HTR-8/SVneo (cell line): ENCODE measurements at regions not wholly inside any gene's neighbourhood (a gene's known extent, or its start where the extent isn't known, plus 50 kb on each side); places are given as distances from the start of the nearest gene placed in this dataset.

ENCODE experiments used
- DNase-seq: peaks from one replicate; pipeline ENCODE4 v3.0.0; 2011; ENCODE audit warnings: low spot score, mixed read lengths; ENCODE audit not compliant: insufficient read length
- FAIRE-seq: peaks from 2 replicates; lab custom pipeline; 2011; peaks lifted over from hg19 to GRCh38; lab: Jason Lieb, UNC

GRCh38 chr2:128519517-128520215 is 201.0 kb upstream of the HS6ST1 start:
- FAIRE-seq (no peak), DNase-seq (no peak)

GRCh38 chr2:128520340-128520739 is 201.7 kb upstream of the HS6ST1 start:
- no peak for DNase-seq
- FAIRE-seq = no peak

- FAIRE-seq = no peak
- no peak for DNase-seq
Measured at GRCh38 chr2:128520791-128521190, 202.1 kb upstream of the HS6ST1 start.

GRCh38 chr2:128521482-128521881 is 202.8 kb upstream of the HS6ST1 start:
- FAIRE-seq = no peak

DNA sequence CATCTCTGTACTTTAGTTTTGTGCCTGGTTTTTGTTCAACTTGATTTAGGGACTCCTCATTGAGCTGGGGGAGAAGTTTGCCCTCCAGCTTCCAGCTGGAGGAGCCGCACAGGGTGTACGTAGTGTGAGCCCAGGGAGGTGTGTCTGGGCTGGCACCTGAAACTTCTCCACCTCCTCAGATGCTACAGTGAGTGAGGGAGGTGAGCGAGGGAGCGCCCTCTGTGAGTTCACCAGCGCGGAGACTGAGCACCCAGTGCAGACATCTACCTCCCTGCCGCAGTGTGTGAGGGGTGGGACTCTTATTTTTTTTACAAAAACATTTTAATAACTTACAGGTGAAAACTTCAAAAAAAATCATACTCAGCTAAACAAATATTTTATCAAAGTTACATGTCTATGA is 204.2 kb upstream of the HS6ST1 start:
- FAIRE-seq (no peak), DNase-seq (no peak)

More at GRCh38 chr2:128521482-128521881, 202.8 kb upstream of the HS6ST1 start:
- DNase-seq = no peak

DNA sequence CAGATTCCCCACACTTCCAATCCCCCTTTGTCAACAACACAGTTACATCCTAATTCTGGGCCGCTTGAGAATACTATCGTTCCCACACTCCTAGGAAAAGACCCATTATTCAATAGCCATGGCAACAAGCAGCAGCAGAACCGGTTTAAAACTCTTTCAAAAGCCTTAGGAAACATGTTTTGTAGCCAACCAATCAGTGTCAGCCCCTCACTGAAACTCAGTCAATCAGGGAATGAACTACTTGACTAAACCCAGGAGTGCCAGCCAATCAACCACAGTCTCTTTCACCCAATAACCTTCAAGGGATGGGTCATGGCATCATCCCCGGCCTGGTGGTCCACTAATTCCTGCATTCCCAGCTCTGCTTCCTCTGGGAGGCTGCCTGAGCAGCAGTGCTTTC is 204.8 kb upstream of the HS6ST1 start:
- FAIRE-seq = no peak
- no peak for DNase-seq

GRCh38 chr2:128524183-128524582 is 205.5 kb upstream of the HS6ST1 start:
- DNase-seq = no peak
- FAIRE-seq = no peak

- DNase-seq (no peak), FAIRE-seq (no peak)
Measured at GRCh38 chr2:128525653-128526052, 207.0 kb upstream of the HS6ST1 start.

GRCh38 chr2:128526455-128526976 is 207.8 kb upstream of the HS6ST1 start:
- no peak for DNase-seq
- FAIRE-seq = no peak

- DNase-seq (no peak), FAIRE-seq (no peak)
Measured at GRCh38 chr2:128528133-128528532, 209.5 kb upstream of the HS6ST1 start.

DNA sequence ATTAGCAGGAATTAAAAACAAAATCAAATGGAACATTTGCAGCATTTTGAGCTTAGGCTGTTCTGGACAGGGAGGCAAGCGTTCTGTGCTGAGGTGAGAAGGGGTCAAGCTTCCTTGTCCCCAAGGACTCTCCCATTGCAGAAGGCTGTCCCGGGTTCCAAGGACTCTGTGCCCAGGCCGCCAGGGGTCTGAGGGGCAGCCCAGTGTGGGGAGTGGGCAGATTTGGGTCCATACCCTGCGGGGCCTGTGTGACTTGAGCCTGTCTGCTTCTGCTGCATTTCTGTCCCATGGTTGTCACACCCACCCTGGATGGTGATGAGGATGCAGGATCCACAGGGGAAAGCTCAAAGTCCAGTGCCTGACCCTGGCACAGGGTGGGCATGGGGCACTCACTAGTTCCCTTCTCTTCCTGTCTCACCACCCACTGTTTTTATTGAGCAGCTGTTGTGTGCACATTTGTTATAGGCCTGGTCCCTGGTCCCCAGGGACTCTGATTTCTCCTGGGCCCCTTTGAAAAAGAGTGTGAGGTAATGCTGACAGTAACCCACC is 211.4 kb upstream of the HS6ST1 start:
- no peak for FAIRE-seq
- DNase-seq = no peak

DNA sequence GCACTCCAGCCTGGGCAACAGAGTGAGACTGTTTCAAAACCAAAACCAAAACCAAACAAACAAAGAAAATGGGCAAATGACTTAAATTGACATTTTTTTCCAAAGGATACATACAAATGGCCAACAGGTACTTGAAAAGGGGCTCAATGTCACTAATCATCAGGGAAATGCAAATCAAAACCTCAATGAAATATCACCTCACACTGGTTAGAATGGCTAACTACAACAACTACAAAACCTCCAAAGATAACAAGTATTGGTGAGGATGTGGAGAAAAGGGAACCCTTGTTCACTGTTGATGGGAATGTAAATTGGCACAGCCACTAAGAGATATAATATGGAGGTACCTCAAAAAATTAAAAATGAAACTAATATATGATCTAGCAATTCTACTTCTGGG is 213.2 kb upstream of the HS6ST1 start:
- FAIRE-seq = no peak

DNA sequence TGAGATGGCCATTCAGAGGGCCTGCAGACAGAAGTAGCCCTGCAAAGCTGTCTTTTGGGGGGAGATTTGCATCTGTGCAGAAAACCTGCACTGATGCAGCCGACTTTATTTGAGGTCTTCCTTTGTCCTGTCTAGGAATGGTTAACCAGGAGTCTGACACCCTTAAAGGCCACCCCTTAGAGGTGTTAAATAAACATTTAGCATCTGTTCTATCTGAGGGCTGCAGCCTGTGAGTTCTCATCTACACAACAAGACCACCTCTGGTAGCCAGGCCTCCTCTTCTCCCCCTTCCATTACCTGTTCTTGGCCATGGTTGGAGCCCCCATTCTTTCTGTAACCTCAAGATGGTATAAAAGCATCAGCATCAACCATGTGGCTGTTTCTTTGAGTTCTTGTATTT is 214.4 kb upstream of the HS6ST1 start:
- DNase-seq (no peak), FAIRE-seq (no peak)

More for the DNA sequence above, 213.2 kb upstream of the HS6ST1 start:
- DNase-seq = no peak

DNA sequence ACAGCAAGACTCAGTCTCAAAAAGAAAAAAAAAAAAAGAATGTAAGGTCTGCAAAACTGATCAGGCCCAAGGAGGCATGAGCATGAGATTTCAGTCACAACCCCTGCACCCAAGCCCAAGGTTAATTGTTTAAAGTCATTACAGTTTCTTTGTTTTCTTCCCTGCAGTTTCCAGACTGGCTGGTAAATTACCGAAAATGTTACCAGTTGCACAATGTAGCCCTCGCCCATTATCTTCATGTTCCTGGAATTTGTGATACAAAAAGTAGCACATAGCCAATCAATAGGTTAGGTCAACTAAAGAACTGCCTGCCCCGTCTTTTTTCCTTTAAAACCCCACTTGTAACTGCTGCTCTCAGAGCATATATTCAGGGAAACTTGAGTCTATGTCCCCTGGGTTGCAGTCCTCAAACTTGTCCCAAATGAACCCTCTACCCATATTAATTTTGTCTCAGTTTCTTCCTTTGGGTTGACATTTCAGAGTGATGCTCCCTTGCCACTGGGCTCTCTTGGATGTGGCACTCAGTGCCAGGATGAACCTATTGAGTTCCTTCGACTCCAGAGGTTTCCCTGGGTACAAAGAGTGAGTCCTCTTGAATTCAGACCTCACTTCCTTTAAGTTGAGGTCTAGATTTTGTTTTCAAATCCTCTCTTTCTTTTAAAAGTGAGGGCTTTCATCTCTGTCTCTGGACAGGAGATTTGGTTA is 216.2 kb upstream of the HS6ST1 start:
- no peak for DNase-seq
- FAIRE-seq = no peak

DNA sequence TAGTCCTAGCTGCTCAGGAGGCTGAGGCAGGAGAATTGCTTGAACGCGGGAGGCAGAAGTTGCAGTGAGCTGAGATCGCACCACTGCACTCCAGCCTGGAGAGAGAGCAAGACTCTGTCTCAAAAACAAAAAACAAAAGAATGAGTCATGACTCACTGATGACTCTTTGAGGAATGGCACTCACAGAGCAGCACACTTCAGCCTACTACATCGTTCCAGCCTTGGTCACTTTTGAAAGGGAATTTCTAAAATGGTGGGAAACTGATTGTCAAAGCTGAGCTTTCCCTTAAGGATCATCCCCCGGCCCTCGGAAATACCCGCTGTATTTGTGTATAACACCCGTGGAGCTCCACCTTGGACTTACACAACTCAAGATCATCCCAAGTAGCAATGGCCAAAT is 217.3 kb upstream of the HS6ST1 start:
- peak; percentile 41 for DNase-seq
- FAIRE-seq = no peak

GRCh38 chr2:128536925-128537620 is 218.4 kb upstream of the HS6ST1 start:
- peak; percentile 71 for DNase-seq

GRCh38 chr2:128537646-128538045 is 219.0 kb upstream of the HS6ST1 start:
- no peak for FAIRE-seq
- DNase-seq = no peak

More at GRCh38 chr2:128536925-128537620, 218.4 kb upstream of the HS6ST1 start:
- FAIRE-seq = no peak

- no peak for DNase-seq
- FAIRE-seq = no peak
Measured at GRCh38 chr2:128538396-128538795, 219.7 kb upstream of the HS6ST1 start.

GRCh38 chr2:128540670-128541069 is 222.0 kb upstream of the HS6ST1 start:
- DNase-seq = no peak
- no peak for FAIRE-seq

- no peak for FAIRE-seq
Measured at GRCh38 chr2:128541448-128541847, 222.8 kb upstream of the HS6ST1 start.

DNA sequence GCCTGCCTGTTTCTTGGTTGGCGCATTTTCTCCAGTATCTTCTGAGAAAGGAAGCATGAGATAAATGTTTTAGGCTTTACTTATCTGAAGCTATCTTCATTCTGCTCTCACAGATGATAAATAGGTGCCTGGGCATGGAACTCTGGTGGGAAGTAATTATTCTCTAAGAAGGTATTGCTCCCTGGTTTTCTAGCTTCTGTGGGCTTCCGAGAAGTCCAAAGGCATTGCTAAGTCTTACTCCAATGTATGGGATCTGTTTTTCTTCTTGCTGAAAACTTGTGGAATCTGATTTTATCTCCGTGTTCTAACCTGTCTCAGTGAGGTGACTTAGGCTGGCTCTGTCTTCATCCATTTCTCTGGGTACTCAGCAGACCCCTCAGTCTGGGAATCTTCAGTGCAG is 224.4 kb upstream of the HS6ST1 start:
- DNase-seq (no peak), FAIRE-seq (no peak)

More at GRCh38 chr2:128541448-128541847, 222.8 kb upstream of the HS6ST1 start:
- DNase-seq = no peak
